Activated T-cell treated with anti-CD3 and anti-CD28 coated beads for 1 hour (primary cell): ENCODE measurements at regions not wholly inside any gene's neighbourhood (a gene's known extent, or its start where the extent isn't known, plus 50 kb on each side); places are given as distances from the start of the nearest gene placed in this dataset.
"Not testable (repeated sequence)": the region's sequence is repeated elsewhere in the genome, so short reads cannot be mapped to it uniquely, and the experiment has no call there.

ENCODE experiments used
- DNase-seq: peaks from one replicate; pipeline ENCODE4 v3.0.0-alpha.2; 2020; ENCODE audit warnings: low read depth

DNA sequence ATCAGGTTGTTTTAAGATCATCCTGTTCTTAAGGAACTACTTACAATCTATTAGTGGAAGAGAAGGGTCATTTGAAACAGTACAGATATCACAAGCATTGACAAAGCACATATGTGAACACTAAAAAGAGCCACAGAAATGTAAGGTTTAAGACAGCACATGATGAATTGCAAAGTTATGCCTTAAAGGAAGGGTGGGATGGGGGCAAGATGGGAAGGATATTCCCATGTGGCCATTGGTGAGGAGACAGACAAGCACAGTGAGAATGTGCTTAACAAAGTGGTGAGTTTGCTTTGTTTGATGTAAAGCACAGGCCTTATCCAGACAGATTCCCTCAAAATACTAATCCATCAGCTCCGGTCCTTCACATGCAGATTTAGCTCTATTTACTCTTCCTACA is 151.6 kb upstream of the IVNS1ABP start:
- no peak for DNase-seq

GRCh38 chr1:185467122-185467521 is 150.1 kb upstream of the IVNS1ABP start:
- DNase-seq, result no peak

DNA sequence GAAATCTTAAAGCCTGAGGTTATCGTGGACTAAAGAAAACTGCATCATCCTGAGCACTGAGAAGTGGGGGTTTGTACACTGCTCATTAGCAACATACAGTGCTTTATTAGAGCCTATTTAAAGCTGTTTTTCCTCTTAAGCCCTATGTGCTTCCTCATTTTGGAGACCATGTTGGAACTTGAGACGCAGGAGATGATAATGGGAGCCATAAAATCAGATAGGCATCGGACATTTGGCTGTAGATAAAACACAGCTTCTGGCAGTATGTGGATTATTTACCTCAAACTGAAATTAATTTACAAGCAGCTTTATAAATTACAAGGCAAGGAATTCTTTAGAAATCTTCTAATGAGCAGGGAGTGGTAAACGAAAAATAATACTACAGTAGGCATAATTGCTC is 147.7 kb upstream of the IVNS1ABP start:
- no peak for DNase-seq

- DNase-seq, result no peak
These were observed 146.4 kb upstream of the IVNS1ABP start for GRCh38 chr1:185463433-185463832.

DNA sequence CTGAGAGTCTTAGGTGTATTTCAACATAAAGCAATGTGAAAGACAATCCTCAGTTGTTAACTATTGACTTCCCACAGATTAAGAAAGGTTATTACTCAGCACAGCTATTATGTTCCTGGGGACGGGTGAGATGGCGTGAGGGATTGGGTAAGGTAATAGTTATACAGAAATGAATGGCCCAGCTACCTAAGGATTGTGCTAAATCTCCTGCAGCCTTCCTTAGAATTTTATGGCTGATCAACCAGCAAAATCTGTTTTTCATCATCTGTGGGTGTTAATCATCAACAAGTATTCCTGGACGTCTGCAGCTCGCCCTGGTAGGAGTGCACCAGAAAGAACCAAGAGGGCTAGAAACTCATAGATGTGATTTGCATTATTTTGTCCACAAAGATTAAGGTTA is 146.0 kb upstream of the IVNS1ABP start:
- no peak for DNase-seq

DNA sequence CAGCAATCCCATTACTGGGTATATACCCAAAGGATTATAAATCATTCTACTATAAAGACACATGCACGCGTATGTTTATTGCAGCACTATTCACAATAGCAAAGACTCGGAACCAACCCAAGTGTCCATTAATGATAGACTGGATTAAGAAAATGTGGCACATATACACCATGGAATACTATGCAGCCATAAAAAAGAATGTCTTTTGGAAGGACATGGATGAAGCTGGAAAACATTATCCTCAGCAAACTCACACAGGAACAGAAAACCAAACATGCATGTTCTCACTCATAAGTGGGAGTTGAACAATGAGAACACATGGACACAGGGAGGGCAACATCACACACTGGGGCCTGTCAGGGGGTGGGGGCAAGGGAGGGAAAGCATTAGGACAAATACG is 143.7 kb upstream of the IVNS1ABP start:
- DNase-seq, result not testable (repeated sequence)

- no peak for DNase-seq
These were observed 142.1 kb upstream of the IVNS1ABP start for GRCh38 chr1:185459141-185459540.

DNA sequence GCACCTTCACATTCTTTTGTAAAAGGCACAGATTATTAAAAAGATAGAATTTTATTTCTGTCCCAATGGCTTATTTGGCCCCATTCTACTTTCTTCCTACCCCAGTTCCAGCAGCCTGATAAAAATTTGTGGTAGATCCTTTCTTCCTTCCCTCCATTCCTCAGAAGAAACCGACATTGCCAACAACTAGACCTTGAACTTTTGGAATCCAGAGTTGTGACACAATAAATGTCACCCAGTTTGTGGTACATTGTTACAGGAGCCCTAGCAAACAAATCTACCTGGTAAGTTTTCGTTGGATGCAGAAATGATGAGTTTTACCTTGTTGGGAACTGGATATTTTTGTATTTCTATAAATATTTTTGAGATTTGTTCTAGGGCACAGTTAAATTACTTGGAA is 141.6 kb upstream of the IVNS1ABP start:
- DNase-seq, result no peak

- no peak for DNase-seq
These were observed 136.6 kb upstream of the IVNS1ABP start for GRCh38 chr1:185453496-185454192.

DNA sequence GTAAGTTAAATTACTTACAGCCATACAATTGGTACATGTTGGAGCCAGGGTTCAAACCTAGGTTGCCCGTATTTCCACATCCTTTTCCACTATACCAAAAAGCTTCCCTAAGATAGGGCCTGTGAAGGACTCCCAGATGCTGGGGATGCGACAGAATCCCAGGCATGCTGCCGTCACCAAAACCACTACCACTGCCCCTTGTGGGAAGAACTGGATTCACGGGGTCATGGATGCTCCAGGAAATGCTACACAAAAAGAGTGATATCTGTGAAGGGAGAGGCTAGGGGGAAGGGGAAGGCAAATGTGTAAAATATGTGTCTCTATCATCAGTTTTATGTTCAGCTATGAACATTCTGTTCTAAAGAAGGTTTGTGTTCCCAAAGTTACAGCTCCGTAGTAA is 133.9 kb upstream of the IVNS1ABP start:
- DNase-seq, result no peak

- DNase-seq, result no peak
These were observed 133.2 kb upstream of the IVNS1ABP start for GRCh38 chr1:185450060-185450788.

DNA sequence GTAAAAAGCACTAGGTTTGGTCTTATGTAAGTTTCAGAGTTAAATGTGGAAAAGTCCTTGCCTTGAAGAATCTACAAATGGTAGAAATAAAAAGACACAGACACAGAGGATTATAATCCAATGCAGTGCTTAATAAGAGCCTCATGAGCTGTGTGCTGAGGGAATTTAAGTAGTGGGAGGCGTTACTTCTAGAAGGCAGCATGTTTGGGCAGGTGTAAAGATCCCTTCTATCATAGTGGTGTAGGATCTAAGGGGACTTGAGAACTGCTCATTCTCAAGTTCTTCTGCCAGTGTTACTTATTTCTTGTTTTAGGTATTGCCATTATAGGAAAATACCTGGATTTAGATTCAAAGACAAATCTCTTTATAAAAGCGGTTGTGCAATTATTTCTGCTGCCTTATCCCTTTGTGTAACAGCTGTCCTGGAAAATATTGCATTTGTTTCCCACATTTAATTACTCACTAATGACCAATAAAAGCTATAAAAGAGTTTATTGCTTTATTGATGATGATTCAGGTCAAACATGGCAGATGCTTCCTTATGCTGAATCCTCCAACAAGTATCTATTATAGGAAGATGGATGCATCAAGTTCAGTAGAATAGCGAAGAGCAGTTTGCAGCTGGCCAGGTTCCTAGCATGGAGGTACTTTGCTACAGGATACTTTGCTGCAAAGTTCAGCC is 132.5 kb upstream of the IVNS1ABP start:
- no peak for DNase-seq

- no peak for DNase-seq
These were observed 131.6 kb upstream of the IVNS1ABP start for GRCh38 chr1:185448591-185449186.

DNA sequence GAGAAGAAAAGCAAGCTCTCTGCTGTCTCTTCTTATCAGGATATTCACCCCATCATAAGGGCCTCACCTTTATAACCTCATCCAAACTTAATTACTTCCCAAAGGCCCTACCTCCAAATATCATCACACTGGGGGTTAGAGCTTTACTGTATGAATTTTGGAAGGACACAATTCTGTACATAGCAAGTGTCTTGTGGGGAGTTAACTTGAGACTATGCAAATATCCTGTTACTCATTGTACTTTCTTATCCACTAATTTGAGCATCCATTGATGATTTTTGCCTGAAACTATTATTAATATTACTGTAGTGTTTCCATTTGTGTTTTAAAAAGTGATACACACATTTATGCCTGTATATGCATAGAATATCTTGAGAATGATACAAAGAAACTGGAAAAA is 129.1 kb upstream of the IVNS1ABP start:
- DNase-seq, result no peak

- DNase-seq, result no peak
These were observed 128.6 kb upstream of the IVNS1ABP start for GRCh38 chr1:185445594-185445993.

- no peak for DNase-seq
These were observed 127.6 kb upstream of the IVNS1ABP start for GRCh38 chr1:185444676-185445075.

GRCh38 chr1:185442050-185442449 is 125.0 kb upstream of the IVNS1ABP start:
- no peak for DNase-seq

GRCh38 chr1:185441605-185442004 is 124.6 kb upstream of the IVNS1ABP start:
- DNase-seq, result no peak

DNA sequence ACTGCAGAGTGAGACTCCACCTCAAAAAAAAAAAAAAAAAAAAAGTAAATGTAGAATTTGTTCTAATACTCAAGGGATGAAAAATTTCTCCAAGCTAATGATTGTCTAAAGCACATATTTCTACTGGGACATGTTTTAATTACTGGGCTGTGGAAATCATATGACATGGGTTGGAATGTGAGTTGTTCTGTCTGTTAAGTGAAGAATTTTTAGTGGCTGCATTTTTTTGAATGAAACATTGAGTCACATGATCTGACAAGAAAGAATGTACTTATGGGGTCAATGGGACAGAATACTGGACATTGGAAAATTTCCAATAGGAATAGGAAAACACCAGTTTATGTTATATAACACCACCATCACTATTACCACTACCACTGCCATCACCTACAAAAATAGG is 123.8 kb upstream of the IVNS1ABP start:
- DNase-seq, result no peak

DNA sequence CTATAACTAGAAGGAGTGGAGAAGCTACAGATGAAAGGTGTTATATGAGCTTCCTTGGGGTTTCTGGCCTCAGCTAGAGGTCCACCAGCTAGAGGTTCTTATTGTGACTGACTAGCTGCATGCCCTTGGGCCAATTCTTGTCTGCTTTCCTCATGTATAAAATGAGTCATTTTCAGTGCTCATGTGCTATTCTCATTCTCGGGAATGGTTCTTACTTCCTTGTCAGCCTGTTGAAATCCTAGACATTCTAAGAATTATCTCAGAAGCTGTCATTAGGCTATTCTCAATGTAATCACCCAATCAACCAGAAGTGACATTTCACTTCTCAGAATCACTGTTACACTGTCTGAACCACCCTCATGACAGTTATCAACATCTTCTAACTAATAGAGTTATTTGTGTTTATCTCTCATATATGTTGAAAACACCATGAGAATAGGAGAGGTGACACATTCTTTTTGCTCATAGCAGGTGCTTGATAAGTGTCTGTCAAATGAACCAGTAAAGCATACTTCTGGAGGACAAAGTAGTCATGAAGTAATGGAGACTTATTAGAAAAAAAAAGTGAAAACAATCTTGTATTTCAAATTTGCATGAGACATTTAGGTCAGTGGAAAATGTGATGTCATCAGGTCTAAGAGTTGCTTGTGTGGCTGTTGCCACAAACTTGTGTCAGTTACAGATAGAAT is 122.8 kb upstream of the IVNS1ABP start:
- no peak for DNase-seq

- DNase-seq, result no peak
These were observed 121.9 kb upstream of the IVNS1ABP start for GRCh38 chr1:185438936-185439335.

- DNase-seq, result no peak
These were observed 118.8 kb upstream of the IVNS1ABP start for GRCh38 chr1:185435696-185436379.
